ENCODE measurements at regions not wholly inside any gene's neighbourhood (a gene's known extent, or its start where the extent isn't known, plus 50 kb on each side); places are given as distances from the start of the nearest gene placed in this dataset.

DNA sequence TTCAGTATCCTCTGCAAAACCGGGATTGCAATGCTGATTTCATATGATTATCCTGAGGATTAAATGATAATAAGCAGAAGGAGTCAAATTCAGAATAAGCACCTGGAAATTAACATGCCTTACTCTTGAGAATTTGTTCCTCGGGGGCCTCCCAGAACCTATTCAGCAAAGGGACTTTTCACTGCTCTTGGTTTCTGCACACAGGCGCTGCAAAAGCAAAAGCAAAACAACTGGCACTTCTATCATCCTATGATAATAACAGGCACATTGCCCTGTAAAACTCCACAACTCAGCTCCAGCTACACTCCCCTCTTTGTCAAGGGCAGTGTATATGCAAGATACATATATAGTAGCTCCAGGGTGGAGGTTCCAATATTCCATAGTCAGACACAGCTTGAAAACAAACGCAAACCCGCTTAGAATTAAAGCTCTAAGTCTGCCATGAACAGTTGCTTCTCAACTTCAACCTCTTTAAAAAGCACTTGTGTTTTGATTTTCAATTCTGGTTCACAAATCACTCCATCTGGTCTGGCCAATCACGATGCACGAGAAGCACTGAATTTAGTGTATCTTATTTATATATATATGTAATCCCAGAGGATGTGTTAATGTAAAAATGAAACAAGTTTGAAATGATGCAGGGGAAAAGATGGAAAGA, 119.9 kb upstream of the PTER start:
- no peak for TF ChIP-seq POLR2A (IDR thresholded peaks at IDR 0.05; ENCODE audit: low read depth, low read length)
- no peak for TF ChIP-seq CTCF (IDR thresholded peaks at IDR 0.05; ENCODE audit: extremely low read depth in 1 of 2, insufficient read depth in 1 of 2, low read depth in 1 of 2, low read length in 2 of 2)
- no peak for TF ChIP-seq GATA2 (IDR thresholded peaks at IDR 0.05; ENCODE audit: insufficient read depth, insufficient read length, low read depth, low read length)
- TF ChIP-seq MYC (IDR thresholded peaks at IDR 0.05; ENCODE audit: low read depth, low read length), result no peak

Measured in endothelial cell of umbilical vein (primary cell).